ENCODE measurements at regions not wholly inside any gene's neighbourhood (a gene's known extent, or its start where the extent isn't known, plus 50 kb on each side); places are given as distances from the start of the nearest gene placed in this dataset.

DNA sequence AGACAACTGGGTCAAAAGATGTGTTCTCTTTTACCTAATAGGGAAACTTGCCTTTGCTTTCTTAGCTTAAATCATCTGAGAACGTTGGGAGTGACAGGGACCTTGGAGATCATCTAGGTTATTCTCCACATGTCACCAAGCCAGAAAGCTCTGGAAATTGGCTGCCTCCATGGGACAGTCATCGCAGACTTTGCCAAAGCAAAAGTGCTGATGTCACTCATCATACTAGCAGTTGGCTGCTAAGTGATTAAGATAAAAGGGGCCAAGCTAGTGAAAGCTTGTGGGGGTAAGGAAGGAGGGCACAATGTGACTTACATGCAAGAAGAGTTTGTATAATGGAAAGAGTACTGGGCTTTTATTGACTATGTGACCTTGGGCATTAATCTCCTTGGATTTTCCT lies 198.0 kb upstream of the PFN2 start:
- no peaks in the 10 kb centered on the region for H3K27me3 ChIP-seq (ENCODE audit: control insufficient read depth, insufficient read depth, low read length)
- no peak overlapping the region for H3K27ac ChIP-seq (ENCODE audit: insufficient read depth, low read length)
- no peak overlapping the region for H2AFZ ChIP-seq (ENCODE audit: low read length)
- no peak overlapping the region for H3K4me2 ChIP-seq (ENCODE audit: extremely low read depth, insufficient read depth, low read length)
- peak; percentile 40 to 56 for DNase-seq (ENCODE audit: low read depth in 2 of 2)
- H3K9ac ChIP-seq (ENCODE audit: insufficient read depth, low read length): no peak overlapping the region
- no peak overlapping the region for H3K4me3 ChIP-seq (replicated peaks in 1 of 4; ENCODE audit: control extremely low read depth in 1 of 4, insufficient read depth in 1 of 4, low read depth in 3 of 4, low read length in 4 of 4)
- H3K36me3 ChIP-seq (ENCODE audit: control insufficient read depth, insufficient read depth, low read length): no peaks in the 10 kb centered on the region
- no peaks in the 10 kb centered on the region for H4K20me1 ChIP-seq (ENCODE audit: control insufficient read depth, extremely low read depth, insufficient read depth, low read length)
- H3K4me1 ChIP-seq (ENCODE audit: control insufficient read depth, extremely low read depth, insufficient read depth, low read length): peaks cover 2% of the 10 kb centered on the region
- no peaks in the 10 kb centered on the region for H3K79me2 ChIP-seq (ENCODE audit: control insufficient read depth, insufficient read depth, low read length)
- no peak for TF ChIP-seq EZH2 (IDR thresholded peaks at IDR 0.05; ENCODE audit: low read length, missing control alignments)
- TF ChIP-seq, protein P1, sequence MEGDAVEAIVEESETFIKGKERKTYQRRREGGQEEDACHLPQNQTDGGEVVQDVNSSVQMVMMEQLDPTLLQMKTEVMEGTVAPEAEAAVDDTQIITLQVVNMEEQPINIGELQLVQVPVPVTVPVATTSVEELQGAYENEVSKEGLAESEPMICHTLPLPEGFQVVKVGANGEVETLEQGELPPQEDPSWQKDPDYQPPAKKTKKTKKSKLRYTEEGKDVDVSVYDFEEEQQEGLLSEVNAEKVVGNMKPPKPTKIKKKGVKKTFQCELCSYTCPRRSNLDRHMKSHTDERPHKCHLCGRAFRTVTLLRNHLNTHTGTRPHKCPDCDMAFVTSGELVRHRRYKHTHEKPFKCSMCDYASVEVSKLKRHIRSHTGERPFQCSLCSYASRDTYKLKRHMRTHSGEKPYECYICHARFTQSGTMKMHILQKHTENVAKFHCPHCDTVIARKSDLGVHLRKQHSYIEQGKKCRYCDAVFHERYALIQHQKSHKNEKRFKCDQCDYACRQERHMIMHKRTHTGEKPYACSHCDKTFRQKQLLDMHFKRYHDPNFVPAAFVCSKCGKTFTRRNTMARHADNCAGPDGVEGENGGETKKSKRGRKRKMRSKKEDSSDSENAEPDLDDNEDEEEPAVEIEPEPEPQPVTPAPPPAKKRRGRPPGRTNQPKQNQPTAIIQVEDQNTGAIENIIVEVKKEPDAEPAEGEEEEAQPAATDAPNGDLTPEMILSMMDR (conservative IDR thresholded peaks at IDR 0.05 in 1 of 2, IDR thresholded peaks at IDR 0.05 in 1 of 2; ENCODE audit: low read depth in 1 of 2, low read length in 2 of 2): no peak
- H3K9me3 ChIP-seq (ENCODE audit: control insufficient read depth, insufficient read depth, low read depth, low read length): no peaks in the 10 kb centered on the region

DNA sequence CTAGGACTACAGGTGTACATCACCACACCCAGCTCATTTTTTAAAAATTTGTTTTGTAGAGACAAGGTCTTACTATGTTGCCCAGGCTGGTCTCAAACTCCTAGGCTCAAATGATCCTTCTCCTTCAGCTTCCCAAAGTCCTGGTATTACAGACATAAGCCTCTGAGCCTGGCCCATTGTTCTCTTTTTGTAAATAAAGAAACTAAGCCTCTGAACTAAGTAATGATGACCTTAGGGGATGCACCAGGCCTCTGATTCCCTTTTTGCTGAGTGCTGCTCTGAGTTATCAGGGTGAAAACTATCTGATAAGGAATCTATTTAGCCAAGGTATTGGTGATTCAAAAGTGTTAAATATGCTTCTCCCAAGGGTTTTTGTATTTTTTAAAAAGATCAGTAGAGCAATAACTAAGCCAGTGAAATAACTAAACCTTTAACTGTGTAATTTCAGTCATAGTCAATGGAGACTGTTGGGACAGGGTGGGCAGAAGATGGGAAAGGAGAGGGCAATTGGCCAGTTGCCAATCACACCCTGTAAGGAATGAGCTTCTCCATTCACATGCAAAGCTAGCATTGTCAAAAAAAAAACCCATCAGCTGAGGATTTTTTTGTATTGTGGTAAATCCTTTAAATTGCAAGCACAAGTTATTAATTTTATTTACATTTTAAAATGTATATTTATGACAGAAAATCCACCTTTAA lies 194.8 kb upstream of the PFN2 start:
- Histone ChIP-seq H3K79me2 (ENCODE audit: control insufficient read depth, insufficient read depth, low read length) (no peaks in the 10 kb centered on the region), H3K9ac (ENCODE audit: insufficient read depth, low read length) (no peak overlapping the region), H2AFZ (ENCODE audit: low read length) (no peak overlapping the region), H3K4me2 (ENCODE audit: extremely low read depth, insufficient read depth, low read length) (no peak overlapping the region), H3K4me3 (replicated peaks in 1 of 4; ENCODE audit: control extremely low read depth in 1 of 4, insufficient read depth in 1 of 4, low read depth in 3 of 4, low read length in 4 of 4) (no peak overlapping the region), H3K9me3 (ENCODE audit: control insufficient read depth, insufficient read depth, low read depth, low read length) (no peaks in the 10 kb centered on the region), H3K36me3 (ENCODE audit: control insufficient read depth, insufficient read depth, low read length) (no peaks in the 10 kb centered on the region), H4K20me1 (ENCODE audit: control insufficient read depth, extremely low read depth, insufficient read depth, low read length) (no peaks in the 10 kb centered on the region), H3K4me1 (ENCODE audit: control insufficient read depth, extremely low read depth, insufficient read depth, low read length) (no peaks in the 10 kb centered on the region), H3K27ac (ENCODE audit: insufficient read depth, low read length) (no peak overlapping the region), H3K27me3 (ENCODE audit: control insufficient read depth, insufficient read depth, low read length) (no peaks in the 10 kb centered on the region)
- TF ChIP-seq, protein P1 (conservative IDR thresholded peaks at IDR 0.05 in 1 of 2, IDR thresholded peaks at IDR 0.05 in 1 of 2; ENCODE audit: low read depth in 1 of 2, low read length in 2 of 2): no peak
- no peak for TF ChIP-seq EZH2 (IDR thresholded peaks at IDR 0.05; ENCODE audit: low read length, missing control alignments)
- no peak for DNase-seq (ENCODE audit: low read depth in 2 of 2)

DNA sequence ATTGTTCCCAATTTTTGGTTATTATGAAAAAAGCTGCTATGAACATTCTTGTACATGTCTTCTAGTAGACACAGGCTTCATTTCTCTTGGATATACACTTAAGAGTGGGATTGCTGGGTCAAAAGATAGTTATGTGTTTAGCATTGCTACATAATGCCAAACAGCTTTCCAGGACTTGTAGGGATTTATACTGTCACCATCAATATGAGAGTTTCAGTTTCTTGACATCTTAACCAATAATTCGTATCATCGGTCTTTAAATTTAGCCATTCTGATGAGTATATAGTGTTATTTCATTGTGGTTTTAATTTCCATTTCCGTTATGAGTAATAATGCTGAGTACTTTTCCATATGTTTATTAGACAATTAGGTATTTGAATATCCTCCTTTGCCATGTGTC lies 190.3 kb upstream of the PFN2 start:
- H3K36me3 ChIP-seq (ENCODE audit: control insufficient read depth, insufficient read depth, low read length): no peaks in the 10 kb centered on the region
- H3K4me3 ChIP-seq (replicated peaks in 1 of 4; ENCODE audit: control extremely low read depth in 1 of 4, insufficient read depth in 1 of 4, low read depth in 3 of 4, low read length in 4 of 4): no peak overlapping the region
- no peak overlapping the region for H3K4me2 ChIP-seq (ENCODE audit: extremely low read depth, insufficient read depth, low read length)
- no peaks in the 10 kb centered on the region for H3K79me2 ChIP-seq (ENCODE audit: control insufficient read depth, insufficient read depth, low read length)
- H3K27ac ChIP-seq (ENCODE audit: insufficient read depth, low read length): no peak overlapping the region
- H2AFZ ChIP-seq (ENCODE audit: low read length): no peak overlapping the region
- H3K4me1 ChIP-seq (ENCODE audit: control insufficient read depth, extremely low read depth, insufficient read depth, low read length): no peaks in the 10 kb centered on the region
- DNase-seq (ENCODE audit: low read depth in 2 of 2): no peak
- no peaks in the 10 kb centered on the region for H3K27me3 ChIP-seq (ENCODE audit: control insufficient read depth, insufficient read depth, low read length)
- no peaks in the 10 kb centered on the region for H3K9me3 ChIP-seq (ENCODE audit: control insufficient read depth, insufficient read depth, low read depth, low read length)
- TF ChIP-seq EZH2 (IDR thresholded peaks at IDR 0.05; ENCODE audit: low read length, missing control alignments): no peak
- TF ChIP-seq, protein P1 (conservative IDR thresholded peaks at IDR 0.05 in 1 of 2, IDR thresholded peaks at IDR 0.05 in 1 of 2; ENCODE audit: low read depth in 1 of 2, low read length in 2 of 2): no peak
- H3K9ac ChIP-seq (ENCODE audit: insufficient read depth, low read length): no peak overlapping the region
- H4K20me1 ChIP-seq (ENCODE audit: control insufficient read depth, extremely low read depth, insufficient read depth, low read length): no peaks in the 10 kb centered on the region

All from fibroblast of lung (primary cell).